Choroid plexus epithelial cell (primary cell): ENCODE measurements at regions not wholly inside any gene's neighbourhood (a gene's known extent, or its start where the extent isn't known, plus 50 kb on each side); places are given as distances from the start of the nearest gene placed in this dataset.

Experiments used
- DNase-seq: peaks from one replicate; pipeline ENCODE4 v3.0.0-alpha.2; 2010; ENCODE audit warnings: low read depth
- H3K4me3 ChIP-seq: 2 replicates; pipeline ENCODE4 v1.5.1; 2011; ENCODE audit warnings: low read depth, mild to moderate bottlenecking, control low read depth, low read length, moderate library complexity
- TF ChIP-seq, protein P1 (sequence below): conservative IDR thresholded peaks from 2 replicates; pipeline ENCODE4 v1.5.1; 2011; ENCODE audit warnings: low read depth, mild to moderate bottlenecking, control low read depth, inconsistent platforms, low read length, moderate library complexity

DNA sequence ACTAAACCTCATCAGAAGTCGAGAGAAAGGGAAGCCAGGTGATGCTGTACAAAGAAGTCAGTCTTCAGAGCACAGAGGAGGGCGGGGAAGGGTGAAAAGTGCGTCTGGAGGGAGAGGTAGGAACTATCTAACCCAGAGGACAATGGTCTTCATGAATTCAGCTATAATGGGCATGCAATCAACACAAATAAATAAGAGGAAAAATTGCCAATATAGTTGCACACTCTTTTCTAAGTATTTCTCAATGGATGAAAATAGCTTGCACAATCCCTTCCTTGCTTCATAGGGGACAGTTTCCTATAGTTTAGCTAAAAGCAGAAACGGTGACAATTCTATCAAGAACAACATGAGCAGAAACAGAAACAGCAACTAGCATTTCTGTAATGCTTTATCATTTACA, 931.2 kb downstream of the AACS start:
- TF ChIP-seq, protein P1, sequence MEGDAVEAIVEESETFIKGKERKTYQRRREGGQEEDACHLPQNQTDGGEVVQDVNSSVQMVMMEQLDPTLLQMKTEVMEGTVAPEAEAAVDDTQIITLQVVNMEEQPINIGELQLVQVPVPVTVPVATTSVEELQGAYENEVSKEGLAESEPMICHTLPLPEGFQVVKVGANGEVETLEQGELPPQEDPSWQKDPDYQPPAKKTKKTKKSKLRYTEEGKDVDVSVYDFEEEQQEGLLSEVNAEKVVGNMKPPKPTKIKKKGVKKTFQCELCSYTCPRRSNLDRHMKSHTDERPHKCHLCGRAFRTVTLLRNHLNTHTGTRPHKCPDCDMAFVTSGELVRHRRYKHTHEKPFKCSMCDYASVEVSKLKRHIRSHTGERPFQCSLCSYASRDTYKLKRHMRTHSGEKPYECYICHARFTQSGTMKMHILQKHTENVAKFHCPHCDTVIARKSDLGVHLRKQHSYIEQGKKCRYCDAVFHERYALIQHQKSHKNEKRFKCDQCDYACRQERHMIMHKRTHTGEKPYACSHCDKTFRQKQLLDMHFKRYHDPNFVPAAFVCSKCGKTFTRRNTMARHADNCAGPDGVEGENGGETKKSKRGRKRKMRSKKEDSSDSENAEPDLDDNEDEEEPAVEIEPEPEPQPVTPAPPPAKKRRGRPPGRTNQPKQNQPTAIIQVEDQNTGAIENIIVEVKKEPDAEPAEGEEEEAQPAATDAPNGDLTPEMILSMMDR = no peak
- DNase-seq = no peak
- no peak overlapping the region for H3K4me3 ChIP-seq

DNA sequence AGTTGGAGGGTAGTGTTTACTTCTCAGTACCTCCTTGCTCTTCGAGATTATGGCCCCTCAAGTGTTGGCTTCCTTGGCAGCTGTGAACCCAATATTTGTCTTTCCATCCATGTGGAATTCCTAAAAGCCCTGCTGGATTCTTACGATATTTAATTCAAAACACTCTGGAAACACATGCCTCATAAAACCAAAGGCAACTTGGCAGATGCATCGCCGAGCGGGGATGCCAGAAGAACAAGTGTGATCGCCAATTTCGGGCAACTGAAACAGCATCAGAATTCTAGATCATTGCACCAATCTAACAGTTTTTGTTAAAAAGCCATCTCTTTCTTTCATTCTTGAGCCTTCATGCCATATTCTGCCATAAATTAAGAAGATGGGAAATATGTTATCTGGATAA, 934.4 kb downstream of the AACS start:
- TF ChIP-seq, protein P1 = no peak
- no peak for DNase-seq
- H3K4me3 ChIP-seq = no peak overlapping the region

DNA sequence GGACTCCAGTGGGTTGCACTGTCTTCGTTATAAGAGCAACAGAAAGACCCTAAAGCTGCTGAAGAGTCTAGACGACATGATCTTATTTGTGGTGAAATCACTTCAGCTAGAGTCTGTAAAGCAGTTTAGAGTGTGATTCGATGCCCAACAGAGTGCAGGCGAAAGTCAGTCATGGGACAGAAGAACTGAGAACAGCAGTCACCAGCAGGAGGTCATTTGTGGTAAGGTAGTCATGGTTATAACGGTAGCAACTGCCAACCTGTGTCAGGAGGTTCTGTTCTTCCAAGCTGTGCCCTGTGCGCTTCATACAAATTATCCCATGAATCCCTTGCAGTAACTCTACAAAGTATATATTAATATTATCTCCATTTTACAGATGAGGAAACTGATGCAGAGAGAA, 954.1 kb downstream of the AACS start:
- DNase-seq = no peak

DNA sequence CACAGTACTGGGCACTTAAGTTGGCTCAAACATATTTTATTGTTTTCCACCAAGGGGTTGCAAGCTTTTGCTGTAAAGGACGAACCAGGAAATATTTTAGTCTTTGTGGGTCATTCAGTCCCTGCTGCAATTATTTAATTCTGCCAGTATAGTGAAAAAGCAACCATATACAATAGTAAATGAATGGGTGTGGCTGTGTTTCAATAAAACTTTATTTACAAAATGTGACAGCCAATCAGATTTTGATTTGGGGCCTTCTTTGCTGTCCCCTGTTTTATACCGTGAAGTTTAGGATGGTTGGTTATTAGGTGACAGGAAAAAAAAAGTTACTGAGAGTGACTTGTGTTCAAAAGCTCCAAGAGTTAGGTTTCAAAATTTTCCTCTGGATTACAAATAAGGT, 956.4 kb downstream of the AACS start:
- no peak overlapping the region for H3K4me3 ChIP-seq
- TF ChIP-seq, protein P1 = no peak
- DNase-seq = no peak

More for the DNA sequence above, 954.1 kb downstream of the AACS start:
- TF ChIP-seq, protein P1 = no peak
- no peak overlapping the region for H3K4me3 ChIP-seq

DNA sequence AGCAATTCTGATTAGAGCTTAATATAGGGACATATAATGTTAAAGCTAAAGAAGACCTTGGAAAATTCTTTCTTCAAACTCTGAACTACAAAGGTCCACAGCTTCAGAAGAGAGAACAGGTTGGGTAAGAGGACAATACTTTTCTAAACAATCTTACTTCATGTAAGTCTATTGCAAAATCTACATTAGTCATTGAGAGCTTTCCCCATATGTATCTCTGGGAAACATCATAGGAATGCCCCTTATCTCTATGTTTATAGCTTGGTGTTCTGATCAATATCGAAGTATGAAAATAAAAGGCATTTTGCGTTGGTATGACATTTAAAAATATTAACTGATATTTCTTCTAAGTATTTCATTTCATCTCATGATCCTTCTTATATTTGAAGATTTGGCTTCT, 962.6 kb downstream of the AACS start:
- DNase-seq = no peak
- TF ChIP-seq, protein P1 = no peak

DNA sequence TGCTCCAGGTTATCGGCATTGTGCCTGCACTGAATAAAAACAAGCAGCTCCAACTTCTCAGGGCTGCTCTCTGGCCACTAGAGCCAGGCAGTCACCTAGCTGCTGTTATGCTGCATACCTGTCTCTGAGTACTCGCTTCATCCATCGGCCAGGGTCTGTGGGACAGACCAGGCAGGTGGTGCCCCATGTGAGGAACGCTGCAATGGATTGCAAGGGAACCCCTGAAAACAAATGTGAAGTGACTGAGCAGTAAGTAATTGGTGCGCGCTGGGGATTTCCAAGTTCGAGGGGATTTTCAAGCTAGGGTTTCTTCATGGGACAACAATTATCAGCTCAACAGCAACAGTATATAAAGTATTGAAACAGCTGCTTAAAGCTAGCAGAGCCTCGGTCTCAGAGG, 965.3 kb downstream of the AACS start:
- no peak for DNase-seq
- TF ChIP-seq, protein P1 = no peak
- no peak overlapping the region for H3K4me3 ChIP-seq

More for the DNA sequence above, 962.6 kb downstream of the AACS start:
- H3K4me3 ChIP-seq = no peak overlapping the region

DNA sequence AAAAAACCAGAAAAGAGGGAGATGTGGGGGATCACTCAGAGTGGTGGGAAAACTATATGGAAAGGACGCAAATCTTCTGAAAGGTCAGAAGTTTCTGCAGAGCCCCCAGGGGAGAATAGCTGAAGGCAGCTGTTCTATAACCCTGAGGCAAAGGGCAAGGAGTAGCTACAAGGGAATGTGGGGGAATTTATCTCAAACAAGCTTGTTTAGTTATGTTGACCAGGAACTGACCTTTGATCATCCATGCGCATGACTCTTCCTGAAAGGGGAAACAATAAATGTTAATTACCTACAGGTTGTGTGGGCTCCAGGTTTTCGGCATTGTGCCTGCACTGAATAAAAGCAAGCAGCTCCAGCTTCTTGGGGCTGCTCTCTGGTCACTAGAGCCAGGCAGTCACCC, 968.5 kb downstream of the AACS start:
- TF ChIP-seq, protein P1 = no peak
- DNase-seq = no peak
- H3K4me3 ChIP-seq = no peak overlapping the region
